Lung microvascular endothelial cell (primary cell): ENCODE measurements at regions not wholly inside any gene's neighbourhood (a gene's known extent, or its start where the extent isn't known, plus 50 kb on each side); places are given as distances from the start of the nearest gene placed in this dataset.
"Not testable (repeated sequence)": the region's sequence is repeated elsewhere in the genome, so short reads cannot be mapped to it uniquely, and the experiment has no call there.

Experiments
- DNase-seq, 2 donors: peaks; one replicate each; pipeline versions ENCODE4 v3.0.0 to v3.0.0-alpha.2; 2010; ENCODE audit warnings: low read depth in 2 of 2

DNA sequence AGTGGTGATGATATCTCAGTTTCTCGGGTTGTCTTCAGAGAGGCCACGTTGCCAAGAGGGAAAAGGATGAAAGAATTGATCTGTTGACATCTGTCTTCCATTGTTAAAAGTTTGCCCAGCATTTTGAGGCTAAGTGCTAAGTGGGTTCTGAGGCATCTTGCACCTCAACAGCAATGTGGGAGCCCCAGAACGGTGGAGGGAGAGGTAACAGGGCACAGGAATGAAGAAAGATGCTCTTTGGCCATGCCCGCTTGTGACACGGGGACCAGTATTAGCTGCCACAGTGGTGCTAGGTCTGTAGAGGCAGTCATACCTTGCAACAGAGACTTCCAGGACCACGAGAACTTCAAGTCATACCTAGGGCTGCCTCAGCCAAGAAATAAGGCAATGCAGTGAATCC, 106.6 kb upstream of the NUPR2 start:
- no peak for DNase-seq

DNA sequence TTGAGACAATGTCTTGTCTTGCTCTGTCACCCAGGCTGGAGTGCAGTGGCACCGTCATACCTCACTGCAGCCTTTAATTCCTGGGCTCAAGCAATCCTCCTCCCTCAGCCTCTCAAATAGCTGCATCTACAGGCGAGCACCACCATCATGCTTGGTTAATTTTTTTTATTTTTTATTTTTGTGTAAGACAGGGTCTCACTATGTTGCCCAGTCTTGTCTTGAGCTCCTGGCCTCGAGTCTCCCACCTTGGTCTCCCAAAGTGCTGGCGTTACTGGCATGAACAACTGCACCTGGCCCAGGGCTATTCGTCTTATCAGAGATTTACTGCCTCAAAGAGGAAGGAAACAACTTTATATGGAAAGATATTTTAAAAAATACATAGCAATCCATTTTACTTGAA, 102.8 kb upstream of the NUPR2 start:
- DNase-seq, result no peak

- DNase-seq, result no peak
Measured at GRCh38 chr7:56218510-56218909, 102.3 kb upstream of the NUPR2 start.

GRCh38 chr7:56213574-56213973, 97.4 kb upstream of the NUPR2 start:
- no peak for DNase-seq

DNA sequence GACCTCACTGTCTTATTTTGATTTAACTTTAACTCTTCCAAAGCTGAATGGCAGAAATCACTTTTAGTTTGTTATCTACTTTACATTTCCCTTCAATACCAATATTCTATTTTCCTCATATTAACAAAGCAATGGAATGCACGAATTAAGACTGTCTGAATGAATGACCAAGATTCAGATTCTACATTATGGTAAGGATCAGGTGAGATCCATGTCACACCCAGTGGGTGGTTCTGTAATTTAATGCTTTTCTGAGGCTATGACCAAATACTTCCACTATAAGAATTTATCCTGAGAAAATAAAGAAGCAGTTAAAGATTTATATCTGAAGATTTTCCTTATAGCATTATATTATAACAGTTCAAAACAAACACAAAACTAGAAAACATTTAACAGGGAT, 90.2 kb upstream of the NUPR2 start:
- no peak for DNase-seq

GRCh38 chr7:56199639-56200038, 83.4 kb upstream of the NUPR2 start:
- DNase-seq, result no peak

DNA sequence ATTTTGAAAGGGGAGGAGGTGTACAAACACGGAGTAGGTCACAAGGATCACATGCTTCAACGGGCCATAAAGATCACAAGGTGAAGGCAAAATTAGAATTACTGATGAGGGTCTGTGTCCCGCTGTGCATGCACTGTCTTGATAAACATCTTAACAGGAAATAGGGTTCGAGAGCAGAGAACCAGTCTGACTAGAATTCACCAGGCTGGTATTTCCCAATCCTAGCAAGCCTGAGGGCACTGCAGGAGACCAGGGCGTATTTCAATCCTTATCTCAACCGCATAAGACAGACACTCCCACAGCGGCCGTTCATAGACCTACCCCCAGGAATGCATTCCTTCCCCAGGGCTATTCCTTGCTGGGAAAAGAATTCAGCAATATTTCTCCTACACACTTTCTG, 80.0 kb upstream of the NUPR2 start:
- not testable (repeated sequence) for DNase-seq

DNA sequence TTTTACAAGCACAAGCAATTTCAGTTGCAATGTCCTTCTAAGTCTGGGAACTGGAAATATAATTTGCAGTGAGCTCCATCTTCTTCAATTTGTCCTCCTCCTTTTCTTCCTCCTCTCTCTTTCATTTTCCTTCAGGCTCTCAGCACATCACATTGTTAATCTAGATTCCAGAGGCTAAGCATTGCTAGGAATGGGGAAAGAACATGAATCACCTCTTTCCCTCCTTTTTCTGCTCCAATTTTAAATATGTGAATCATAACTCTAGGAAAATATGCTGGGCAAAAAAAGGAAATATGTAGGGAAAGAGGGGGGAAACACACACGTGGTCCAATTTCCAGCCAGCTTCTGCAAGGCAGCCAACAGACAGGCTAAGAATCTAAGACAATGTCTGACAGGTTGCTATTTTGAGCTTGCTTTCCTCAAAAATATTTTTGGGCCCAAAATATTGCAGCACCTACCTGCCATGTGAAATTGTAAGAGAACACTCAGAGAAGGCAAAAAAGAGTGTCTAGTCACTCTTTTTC, 72.7 kb upstream of the NUPR2 start:
- no peak for DNase-seq

- DNase-seq, result no peak
Measured at GRCh38 chr7:56188376-56188775, 72.2 kb upstream of the NUPR2 start.

GRCh38 chr7:56181010-56181409, 64.8 kb upstream of the NUPR2 start:
- DNase-seq, result no peak

DNA sequence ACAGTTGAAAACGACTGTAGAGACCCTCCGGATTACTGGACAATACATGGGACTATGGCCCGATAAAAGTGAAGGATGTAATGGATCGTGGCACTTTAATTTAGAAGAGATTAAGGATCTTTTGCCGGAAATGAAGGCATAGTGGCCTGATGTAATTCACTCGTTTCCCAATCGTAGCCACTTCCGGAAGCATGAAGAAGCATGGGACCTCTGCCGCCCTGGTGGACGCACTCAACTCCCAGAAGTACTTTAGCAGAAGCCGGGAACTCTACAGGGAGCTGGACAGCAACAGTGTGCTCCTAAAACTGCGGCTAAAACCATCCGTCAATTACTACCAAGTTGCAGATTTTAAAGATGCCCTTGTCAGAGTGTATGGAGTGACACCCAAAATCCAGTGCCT, 59.6 kb upstream of the NUPR2 start:
- no peak for DNase-seq

GRCh38 chr7:56174875-56175760, 58.9 kb upstream of the NUPR2 start:
- no peak for DNase-seq

DNA sequence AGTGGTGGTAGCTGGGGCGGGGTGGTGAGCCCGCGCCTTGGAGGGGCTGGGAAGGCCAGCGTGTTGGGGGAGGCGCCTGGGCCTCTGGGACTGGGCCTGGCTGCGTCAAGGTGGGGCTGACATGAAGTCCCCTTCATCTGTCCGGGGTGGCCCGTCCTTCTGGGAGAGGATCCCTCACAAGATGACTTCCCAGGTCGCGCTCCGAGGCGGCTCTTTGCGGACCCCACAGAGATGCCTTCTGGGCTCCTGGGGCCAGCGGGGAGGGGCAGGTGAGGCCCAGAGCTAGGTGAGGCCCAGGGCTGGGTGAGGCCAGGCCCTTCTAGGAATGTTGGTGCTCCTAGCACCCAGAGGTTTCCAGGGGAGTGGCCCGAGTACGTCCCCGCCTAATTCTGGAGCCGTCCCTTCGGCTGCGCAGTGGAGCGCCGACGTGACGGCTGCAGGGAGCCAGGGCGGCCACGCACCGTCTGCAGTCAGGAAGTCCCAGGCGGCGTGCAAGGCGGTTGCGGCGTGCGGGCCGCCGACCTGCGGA, 58.2 kb upstream of the NUPR2 start:
- DNase-seq, result no peak
